ENCODE measurements at regions not wholly inside any gene's neighbourhood (a gene's known extent, or its start where the extent isn't known, plus 50 kb on each side); places are given as distances from the start of the nearest gene placed in this dataset.

DNA sequence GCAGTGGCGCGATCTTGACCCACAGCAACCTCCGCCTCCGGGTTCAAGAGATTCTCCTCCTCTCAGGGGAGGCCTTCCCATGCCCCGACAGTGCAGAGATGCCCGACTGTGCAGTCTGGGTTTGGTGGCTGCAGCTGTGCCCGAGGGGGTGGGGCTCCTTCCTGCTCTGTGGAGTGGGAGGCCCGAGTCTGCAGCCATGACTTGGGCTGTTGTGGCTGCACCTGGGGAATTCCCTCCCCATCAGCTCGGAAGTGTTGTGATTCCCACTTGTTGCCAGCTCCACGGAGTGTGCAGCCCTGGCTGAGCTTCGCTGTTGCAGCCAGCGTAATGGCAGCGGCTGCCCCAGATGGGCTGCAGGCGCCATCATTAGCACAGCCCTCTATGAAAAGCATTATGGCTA lies 66.4 kb upstream of the SMIM36 start:
- no peaks in the 10 kb centered on the region for H3K36me3 ChIP-seq (ENCODE audit: insufficient read depth, low read length)
- TF ChIP-seq, protein P1, sequence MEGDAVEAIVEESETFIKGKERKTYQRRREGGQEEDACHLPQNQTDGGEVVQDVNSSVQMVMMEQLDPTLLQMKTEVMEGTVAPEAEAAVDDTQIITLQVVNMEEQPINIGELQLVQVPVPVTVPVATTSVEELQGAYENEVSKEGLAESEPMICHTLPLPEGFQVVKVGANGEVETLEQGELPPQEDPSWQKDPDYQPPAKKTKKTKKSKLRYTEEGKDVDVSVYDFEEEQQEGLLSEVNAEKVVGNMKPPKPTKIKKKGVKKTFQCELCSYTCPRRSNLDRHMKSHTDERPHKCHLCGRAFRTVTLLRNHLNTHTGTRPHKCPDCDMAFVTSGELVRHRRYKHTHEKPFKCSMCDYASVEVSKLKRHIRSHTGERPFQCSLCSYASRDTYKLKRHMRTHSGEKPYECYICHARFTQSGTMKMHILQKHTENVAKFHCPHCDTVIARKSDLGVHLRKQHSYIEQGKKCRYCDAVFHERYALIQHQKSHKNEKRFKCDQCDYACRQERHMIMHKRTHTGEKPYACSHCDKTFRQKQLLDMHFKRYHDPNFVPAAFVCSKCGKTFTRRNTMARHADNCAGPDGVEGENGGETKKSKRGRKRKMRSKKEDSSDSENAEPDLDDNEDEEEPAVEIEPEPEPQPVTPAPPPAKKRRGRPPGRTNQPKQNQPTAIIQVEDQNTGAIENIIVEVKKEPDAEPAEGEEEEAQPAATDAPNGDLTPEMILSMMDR (IDR thresholded peaks at IDR 0.05): no peak
- Mint-ChIP-seq H3K9me3 (no peaks in the 10 kb centered on the region), H3K27me3 (no peaks in the 10 kb centered on the region), H3K36me3 (ENCODE audit: low read depth) (no peaks in the 10 kb centered on the region), H3K4me1 (ENCODE audit: low read depth) (peaks cover 6% of the 10 kb centered on the region), H3K4me3 (no peak overlapping the region), H3K27ac (peak overlapping the region; percentile 10)
- peaks cover 26% of the 10 kb centered on the region for H3K4me1 ChIP-seq (ENCODE audit: insufficient read depth, low read length)
- ChIA-PET POLR2A (interaction anchor here (0.7 kb wide), 1 partner anchor 52 kb away, joined by 3 read pairs; no protein-coding TSS in a partner anchor), CTCF (interaction anchor here (1.3 to 2.1 kb wide), 2 partner anchors 51 to 63 kb away, joined by 3 to 5 read pairs; no protein-coding TSS in a partner anchor)
- peaks cover 0 to 4% of the 10 kb centered on the region in 2 experiments for H3K9me3 ChIP-seq (ENCODE audit: control insufficient read depth in 1 of 2, insufficient read depth in 1 of 2, low read length in 2 of 2)
- intact Hi-C loops (cut with DNase I, micrococcal nuclease): loop anchor here in 1 of 2 experiments (10.0 kb wide), 1 partner anchor 57 kb away; no protein-coding TSS in a partner anchor
- ATAC-seq (ENCODE audit: poor library complexity) (peak; percentile 47), DNase-seq (peak in 13 of 14 experiments; percentile 2 to 77 (median 25))
- peak overlapping the region; percentile 56 for H3K4me3 ChIP-seq (ENCODE audit: low read length)
- no peaks in the 10 kb centered on the region for H3K27me3 ChIP-seq (ENCODE audit: control insufficient read depth in 1 of 2, insufficient read depth in 2 of 2, low read length in 2 of 2)
- peak overlapping the region in 1 of 2 donors; percentile 71 for H3K27ac ChIP-seq (ENCODE audit: low read depth in 1 of 2, low read length in 2 of 2)

DNA sequence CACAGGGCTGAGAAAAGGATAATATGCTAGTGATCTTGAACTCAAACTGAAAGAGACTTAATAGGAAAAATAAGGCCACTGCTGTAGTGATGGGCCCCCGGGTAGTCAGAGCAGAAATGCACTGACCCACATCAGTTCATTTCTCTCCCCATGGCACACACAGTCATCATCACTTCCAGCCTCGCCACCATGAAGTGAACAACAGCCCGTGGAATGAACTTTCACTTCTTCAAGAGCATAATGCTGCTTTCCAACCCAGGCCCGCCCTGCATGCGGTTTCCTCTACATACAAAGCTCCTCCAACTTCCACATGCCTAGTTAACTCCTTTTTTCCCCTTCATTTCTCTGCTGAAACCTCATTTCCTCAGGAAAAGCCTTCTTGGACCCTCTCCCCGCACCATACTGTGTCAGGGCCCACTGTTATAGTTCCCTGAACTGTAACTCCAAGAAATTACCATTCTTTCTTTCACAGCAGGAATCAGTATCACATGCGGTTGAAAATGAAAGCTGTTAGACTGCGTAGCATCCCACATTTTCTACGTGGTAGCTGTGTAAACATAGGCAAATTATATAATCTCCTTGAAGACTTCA lies 65.8 kb upstream of the SMIM36 start:
- no peaks in the 10 kb centered on the region for H3K27me3 ChIP-seq (ENCODE audit: control insufficient read depth in 1 of 2, insufficient read depth in 2 of 2, low read length in 2 of 2)
- H3K4me1 ChIP-seq (ENCODE audit: insufficient read depth, low read length): peaks cover 26% of the 10 kb centered on the region
- no peaks in the 10 kb centered on the region for H3K36me3 ChIP-seq (ENCODE audit: insufficient read depth, low read length)
- H3K27me3 Mint-ChIP-seq: no peaks in the 10 kb centered on the region
- H3K4me3 Mint-ChIP-seq: no peak overlapping the region
- intact Hi-C loops (cut with DNase I, micrococcal nuclease): loop anchor here in 1 of 2 experiments (10.0 kb wide), 1 partner anchor 58 kb away; no protein-coding TSS in a partner anchor
- H3K9me3 Mint-ChIP-seq: no peaks in the 10 kb centered on the region
- peak overlapping the region; percentile 56 for H3K4me3 ChIP-seq (ENCODE audit: low read length)
- TF ChIP-seq, protein P1 (IDR thresholded peaks at IDR 0.05): no peak
- POLR2A ChIA-PET: interaction anchor here (0.7 kb wide), 1 partner anchor 52 kb away, joined by 3 read pairs; no protein-coding TSS in a partner anchor
- CTCF ChIA-PET: interaction anchor here (0.7 to 2.1 kb wide), 3 partner anchors 51 to 157 kb away, joined by 3 to 5 read pairs (median 3); no protein-coding TSS in a partner anchor
- H3K27ac Mint-ChIP-seq: no peak overlapping the region
- H3K36me3 Mint-ChIP-seq (ENCODE audit: low read depth): no peaks in the 10 kb centered on the region
- peak overlapping the region; percentile 42 to 71 for H3K27ac ChIP-seq (ENCODE audit: low read depth in 1 of 2, low read length in 2 of 2)
- ATAC-seq (ENCODE audit: poor library complexity) (peak; percentile 82), DNase-seq (peak; percentile 5 to 74 (median 32))
- peaks cover 6% of the 10 kb centered on the region for H3K4me1 Mint-ChIP-seq (ENCODE audit: low read depth)
- peaks cover 0 to 4% of the 10 kb centered on the region in 2 experiments for H3K9me3 ChIP-seq (ENCODE audit: control insufficient read depth in 1 of 2, insufficient read depth in 1 of 2, low read length in 2 of 2)

DNA sequence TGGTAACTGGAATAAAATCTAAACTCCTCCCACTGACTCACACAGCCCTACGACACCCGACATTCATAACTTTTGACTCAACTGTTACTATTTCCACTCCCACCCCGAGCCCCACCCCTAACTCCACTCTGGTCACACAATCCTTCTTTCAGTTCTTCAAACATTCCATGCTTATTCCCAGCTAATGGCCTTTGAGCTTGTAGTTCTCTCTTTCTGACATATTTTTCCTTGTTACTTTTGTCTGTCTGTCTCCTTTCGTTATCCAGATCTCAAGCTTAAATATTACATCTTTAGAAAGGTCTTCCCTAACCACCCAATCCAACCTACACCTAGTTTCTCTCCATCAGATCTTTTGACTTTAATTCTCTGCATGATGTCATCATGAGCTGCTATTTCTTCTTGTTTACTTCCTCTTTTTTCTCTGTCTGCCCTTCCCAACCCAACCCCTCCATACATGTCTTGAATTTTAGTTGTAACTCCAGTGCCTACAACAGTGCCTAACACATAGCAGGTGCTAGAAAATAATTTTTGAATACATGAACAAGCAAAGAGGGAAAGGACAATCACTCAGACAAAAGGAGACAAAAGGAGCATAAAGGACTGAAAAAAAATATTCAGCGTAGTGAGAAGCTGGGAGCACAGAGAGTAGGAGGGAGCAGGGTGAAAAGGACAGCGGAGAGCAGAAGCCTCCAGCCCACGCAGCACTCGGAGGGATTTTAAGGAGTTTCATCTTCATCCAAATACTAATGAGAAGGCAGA lies 65.2 kb upstream of the SMIM36 start:
- Histone ChIP-seq H3K4me3 (ENCODE audit: low read length) (peak overlapping the region; percentile 56), H3K9me3 (ENCODE audit: control insufficient read depth in 1 of 2, insufficient read depth in 1 of 2, low read length in 2 of 2) (peaks cover 0 to 4% of the 10 kb centered on the region in 2 experiments), H3K4me1 (ENCODE audit: insufficient read depth, low read length) (peaks cover 26% of the 10 kb centered on the region), H3K36me3 (ENCODE audit: insufficient read depth, low read length) (no peaks in the 10 kb centered on the region), H3K27me3 (ENCODE audit: control insufficient read depth in 1 of 2, insufficient read depth in 2 of 2, low read length in 2 of 2) (no peaks in the 10 kb centered on the region), H3K27ac (ENCODE audit: low read depth in 1 of 2, low read length in 2 of 2) (peak overlapping the region; percentile 42 to 71)
- intact Hi-C loops (cut with DNase I, micrococcal nuclease): loop anchor here in 1 of 2 experiments (10.0 kb wide), 1 partner anchor 58 kb away; no protein-coding TSS in a partner anchor
- POLR2A ChIA-PET: no interaction called here
- H3K27ac Mint-ChIP-seq: no peak overlapping the region
- no peaks in the 10 kb centered on the region for H3K27me3 Mint-ChIP-seq
- no peak overlapping the region for H3K4me3 Mint-ChIP-seq
- no peaks in the 10 kb centered on the region for H3K9me3 Mint-ChIP-seq
- DNase-seq (peak in 3 of 14 experiments; percentile 19 to 29 (median 26)), ATAC-seq (ENCODE audit: poor library complexity) (no peak)
- H3K36me3 Mint-ChIP-seq (ENCODE audit: low read depth): no peaks in the 10 kb centered on the region
- peaks cover 6% of the 10 kb centered on the region for H3K4me1 Mint-ChIP-seq (ENCODE audit: low read depth)
- TF ChIP-seq, protein P1 (IDR thresholded peaks at IDR 0.05): no peak
- CTCF ChIA-PET: interaction anchor here (1.3 kb wide), 1 partner anchor 62 kb away, joined by 3 read pairs; no protein-coding TSS in a partner anchor
